Left ventricle myocardium inferior (tissue), 1 donor: ENCODE measurements at regions not wholly inside any gene's neighbourhood (a gene's known extent, or its start where the extent isn't known, plus 50 kb on each side); places are given as distances from the start of the nearest gene placed in this dataset.

Experiments used
- DNase-seq: peaks from one replicate; pipeline ENCODE4 v3.0.0-alpha.2; 2020
- H3K27ac ChIP-seq: fragments of 200-600 bp; replicated peaks from 2 replicates; pipeline ENCODE4 v1.8.0; 2021
- H3K27me3 ChIP-seq: fragments of 200-600 bp; 2 replicates; pipeline ENCODE4 v1.8.0; 2021; ENCODE audit warnings: low read depth
- H3K36me3 ChIP-seq: fragments of 200-600 bp; 2 replicates; pipeline ENCODE4 v1.8.0; 2021
- H3K4me1 ChIP-seq: fragments of 200-600 bp; 2 replicates; pipeline ENCODE4 v1.8.0; 2021
- H3K4me3 ChIP-seq: fragments of 200-600 bp; 2 replicates; pipeline ENCODE4 v1.8.0; 2021; ENCODE audit warnings: mild to moderate bottlenecking, moderate library complexity
- H3K9me3 ChIP-seq: fragments of 200-600 bp; replicated peaks from 2 replicates; pipeline ENCODE4 v1.8.0; 2021
- CTCF ChIP-seq: fragments of 200-600 bp; IDR thresholded peaks from 2 replicates; pipeline ENCODE4 v1.8.0; 2021; ENCODE audit warnings: antibody characterized with exemption, mild to moderate bottlenecking, borderline replicate concordance
- intact Hi-C: fragments of 100-400 bp; cut with micrococcal nuclease; formaldehyde crosslinking; loops from one replicate; pipeline ENCODE4 v1.11.0; 2022
- donor health status: DM: no; HTN: yes; CAD: no; lungs with severe emphysema.

GRCh38 chr15:93307513-93307912 lies 218.5 kb upstream of the RGMA start:
- no peak for TF ChIP-seq CTCF
- Histone ChIP-seq H3K27me3 (peaks cover 11% of the 10 kb centered on the region), H3K36me3 (no peaks in the 10 kb centered on the region), H3K27ac (no peak overlapping the region), H3K4me1 (no peaks in the 10 kb centered on the region), H3K9me3 (no peaks in the 10 kb centered on the region), H3K4me3 (no peak overlapping the region)
- no peak for DNase-seq
- intact Hi-C loops = no loop called here

DNA sequence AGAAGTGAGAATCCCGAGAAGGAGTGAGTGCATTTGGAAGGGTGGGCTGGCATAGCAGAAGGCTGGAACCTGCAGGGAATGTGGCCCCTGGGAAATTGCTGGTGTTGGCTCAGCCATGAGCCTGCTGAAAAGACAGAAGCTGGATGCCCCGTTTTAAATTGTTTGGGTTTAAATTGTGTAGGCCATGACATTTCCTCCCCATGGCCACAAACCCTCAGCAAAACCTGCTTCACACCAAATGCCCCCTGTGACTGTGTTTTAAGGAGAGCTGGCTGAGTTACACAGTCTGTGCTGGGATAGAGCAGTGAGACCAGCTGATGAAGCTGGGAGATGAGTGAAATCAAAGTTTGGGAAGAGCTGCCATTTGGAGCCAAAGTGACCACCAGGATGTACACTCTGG lies 216.3 kb upstream of the RGMA start:
- TF ChIP-seq CTCF = no peak
- no peak overlapping the region for H3K4me3 ChIP-seq
- H3K4me1 ChIP-seq = no peaks in the 10 kb centered on the region
- no peaks in the 10 kb centered on the region for H3K9me3 ChIP-seq
- H3K36me3 ChIP-seq = no peaks in the 10 kb centered on the region
- no peak overlapping the region for H3K27ac ChIP-seq
- no peak for DNase-seq
- H3K27me3 ChIP-seq = peaks cover 6% of the 10 kb centered on the region
- intact Hi-C loops = no loop called here

DNA sequence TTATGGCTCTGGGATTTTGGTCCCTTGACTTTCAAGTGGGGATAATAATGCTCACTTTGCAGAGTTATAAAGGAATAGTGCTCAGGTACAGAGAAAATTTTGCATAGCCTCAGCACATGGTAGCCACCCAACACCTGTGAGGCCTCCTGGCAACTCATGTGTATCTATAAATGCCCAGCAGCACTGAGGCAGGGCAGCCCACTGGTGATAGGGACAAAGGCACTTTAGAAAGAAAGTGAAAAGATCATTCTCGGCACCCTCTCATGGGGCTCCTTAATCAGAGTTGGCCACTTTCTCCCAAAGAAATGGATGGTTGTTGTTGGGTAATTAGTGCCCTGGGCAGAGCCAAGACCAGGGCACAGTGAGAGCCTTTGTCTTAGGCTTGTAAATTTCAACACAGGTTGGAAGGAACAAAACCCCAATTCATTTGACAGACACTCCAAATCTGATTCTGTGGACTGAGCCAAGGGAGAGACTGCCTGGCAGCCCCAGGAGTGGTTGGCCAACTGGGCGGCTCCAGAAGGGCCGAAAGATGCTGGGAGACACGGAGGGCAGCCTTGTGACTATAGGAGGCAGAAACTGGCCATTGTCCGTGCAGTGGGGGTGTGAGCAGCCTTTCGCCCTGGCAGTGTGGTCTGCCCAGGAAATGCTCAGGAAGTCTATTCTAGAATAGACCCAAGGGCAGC lies 213.2 kb upstream of the RGMA start:
- H3K4me3 ChIP-seq = no peak overlapping the region
- DNase-seq = no peak
- H3K27ac ChIP-seq = no peak overlapping the region
- intact Hi-C loops = no loop called here
- no peaks in the 10 kb centered on the region for H3K36me3 ChIP-seq
- H3K4me1 ChIP-seq = no peaks in the 10 kb centered on the region
- H3K9me3 ChIP-seq = no peaks in the 10 kb centered on the region
- no peak for TF ChIP-seq CTCF
- no peaks in the 10 kb centered on the region for H3K27me3 ChIP-seq

DNA sequence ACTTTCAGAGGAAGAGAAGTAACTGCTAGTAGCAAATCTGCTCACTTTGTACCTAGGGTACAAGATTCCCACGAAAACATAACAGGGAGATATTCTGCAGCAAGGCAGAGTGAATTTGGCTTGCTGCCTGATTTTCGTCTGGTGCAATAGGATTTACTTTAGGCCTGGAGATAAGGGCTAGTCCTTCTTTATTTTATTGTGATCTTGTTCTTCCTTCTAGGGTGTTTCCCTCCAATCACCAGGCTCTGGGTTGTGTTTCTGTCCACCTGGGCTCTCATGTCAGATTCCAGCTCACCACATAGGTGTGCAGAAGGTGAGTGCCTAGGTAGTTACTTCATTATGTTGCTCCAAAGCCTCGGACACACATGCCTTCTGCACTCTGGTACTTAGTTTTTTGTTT lies 211.8 kb upstream of the RGMA start:
- no peak for TF ChIP-seq CTCF
- DNase-seq = no peak
- no peaks in the 10 kb centered on the region for H3K27me3 ChIP-seq
- H3K9me3 ChIP-seq = no peaks in the 10 kb centered on the region
- H3K27ac ChIP-seq = no peak overlapping the region
- intact Hi-C loops = no loop called here
- H3K4me1 ChIP-seq = no peaks in the 10 kb centered on the region
- H3K4me3 ChIP-seq = no peak overlapping the region
- H3K36me3 ChIP-seq = no peaks in the 10 kb centered on the region

- intact Hi-C loops = no loop called here
- H3K9me3 ChIP-seq = no peaks in the 10 kb centered on the region
- no peaks in the 10 kb centered on the region for H3K4me1 ChIP-seq
- H3K27ac ChIP-seq = no peak overlapping the region
- no peak overlapping the region for H3K4me3 ChIP-seq
- DNase-seq = no peak
- TF ChIP-seq CTCF = no peak
- H3K36me3 ChIP-seq = no peaks in the 10 kb centered on the region
- no peaks in the 10 kb centered on the region for H3K27me3 ChIP-seq
These were observed 210.7 kb upstream of the RGMA start for GRCh38 chr15:93299675-93300074.
